K562 (cell line): ENCODE measurements at regions not wholly inside any gene's neighbourhood (a gene's known extent, or its start where the extent isn't known, plus 50 kb on each side); places are given as distances from the start of the nearest gene placed in this dataset.

Source experiments
- CBX5 ChIP-seq: IDR thresholded peaks from 2 replicates; pipeline ENCODE4 v1.6.1; 2014; ENCODE audit warnings: low read depth, borderline replicate concordance
- ELK1 ChIP-seq: sonication (generic); formaldehyde crosslinking; IDR thresholded peaks from 2 replicates; pipeline ENCODE4 v1.8.1; 2022; ENCODE audit warnings: missing genetic modification reagents
- EP300 ChIP-seq: IDR thresholded peaks from 2 replicates; pipeline ENCODE4 v1.6.1; 2012; ENCODE audit warnings: low read length, improper control_type of control experiment
- MLX ChIP-seq, 2 experiments: fragments of 450-650 bp in 1 of 2; sonication (generic) in 1 of 2; formaldehyde crosslinking; conservative IDR thresholded peaks; 2 replicates each; pipeline versions ENCODE4 v1.4.0 to v1.8.1; 2020 to 2022; ENCODE audit warnings: mild to moderate bottlenecking in 1 of 2, missing genetic modification reagents in 1 of 2
- REST ChIP-seq, 2 experiments: fragments of 450-650 bp; formaldehyde crosslinking in 1 of 2; IDR thresholded peaks; 2 replicates each; pipeline versions ENCODE4 v1.4.0 to v1.6.1; 2014 to 2020; ENCODE audit warnings: mild to moderate bottlenecking in 2 of 2, borderline replicate concordance in 1 of 2, low read depth in 1 of 2
- WHSC1 ChIP-seq: IDR thresholded peaks from one replicate; pipeline ENCODE4 v1.6.1; 2012; ENCODE audit warnings: low read length, control low read depth, inconsistent platforms
- ZNF24 ChIP-seq: fragments of 450-650 bp; IDR thresholded peaks from 2 replicates; pipeline ENCODE4 v1.6.1; 2016

- TF ChIP-seq REST (IDR thresholded peaks at IDR 0.05; ENCODE audit: borderline replicate concordance) (no peak), REST (CRISPR knock-in tag; IDR thresholded peaks at IDR 0.05; ENCODE audit: low read depth) (no peak), WHSC1 (no peak), MLX (CRISPR knock-in tag; conservative IDR thresholded peaks at IDR 0.05) (no peak), CBX5 (no peak), EP300 (no peak), ZNF24 (no peak), ELK1 (CRISPR knock-in tag) (no peak)
Observed at GRCh38 chr10:130767116-130767730, 544.3 kb downstream of the TCERG1L start.
